SK-N-SH treated with all-trans-retinoic acid at 6 μM for 48 hours (cell line): ENCODE measurements at regions not wholly inside any gene's neighbourhood (a gene's known extent, or its start where the extent isn't known, plus 50 kb on each side); places are given as distances from the start of the nearest gene placed in this dataset.

Source experiments
- BACH2 ChIP-seq: fragments of 250-450 bp; sonication (Bioruptor Pico); IDR thresholded peaks from 2 replicates; pipeline ENCODE4 v1.9.0; 2021; ENCODE audit warnings: mild to moderate bottlenecking, borderline replicate concordance
- ESRRG ChIP-seq: fragments of 250-450 bp; sonication (Bioruptor Pico); IDR thresholded peaks from 2 replicates; pipeline ENCODE4 v1.6.1; 2021; ENCODE audit warnings: mild to moderate bottlenecking
- OSR1 ChIP-seq: fragments of 250-450 bp; sonication (Bioruptor Pico); IDR thresholded peaks from 2 replicates; pipeline ENCODE4 v1.8.0; 2022; ENCODE audit warnings: moderate library complexity, mild to moderate bottlenecking, inconsistent platforms
- PATZ1 ChIP-seq: fragments of 250-450 bp; sonication (Bioruptor Pico); IDR thresholded peaks from 2 replicates; pipeline ENCODE4 v1.8.0; 2020; ENCODE audit warnings: mild to moderate bottlenecking, moderate library complexity, borderline replicate concordance
- PPARA ChIP-seq: fragments of 250-450 bp; sonication (Bioruptor Pico); IDR thresholded peaks from 2 replicates; pipeline ENCODE4 v1.5.0; 2020; ENCODE audit warnings: mild to moderate bottlenecking, borderline replicate concordance
- RARB ChIP-seq: fragments of 250-450 bp; sonication (Bioruptor Pico); IDR thresholded peaks from 2 replicates; pipeline ENCODE4 v1.8.0; 2021; ENCODE audit warnings: mild to moderate bottlenecking, moderate library complexity
- TCF4 ChIP-seq: fragments of 250-450 bp; sonication (Bioruptor Pico); IDR thresholded peaks from 2 replicates; pipeline ENCODE4 v1.8.0; 2021; ENCODE audit warnings: mild to moderate bottlenecking, moderate library complexity, borderline replicate concordance
- TOX ChIP-seq: fragments of 250-450 bp; sonication (Bioruptor Pico); IDR thresholded peaks from 2 replicates; pipeline ENCODE4 v1.8.0; 2021; ENCODE audit warnings: mild to moderate bottlenecking, moderate library complexity, borderline replicate concordance
- ZC3H10 ChIP-seq: fragments of 250-450 bp; sonication (Bioruptor Pico); IDR thresholded peaks from 2 replicates; pipeline ENCODE4 v1.5.1; 2021; ENCODE audit warnings: mild to moderate bottlenecking, moderate library complexity
- ZFP30 ChIP-seq: fragments of 450-650 bp; formaldehyde crosslinking; IDR thresholded peaks from 2 replicates; pipeline ENCODE4 v1.5.0; 2022; ENCODE audit warnings: mild to moderate bottlenecking, moderate library complexity
- ZNF565 ChIP-seq: fragments of 450-650 bp; formaldehyde crosslinking; conservative IDR thresholded peaks from 2 replicates; pipeline ENCODE4 v1.5.0; 2020; ENCODE audit warnings: low read depth, mild to moderate bottlenecking, moderate library complexity
- ZNF70 ChIP-seq: fragments of 450-650 bp; formaldehyde crosslinking; IDR thresholded peaks from 2 replicates; pipeline ENCODE4 v1.5.0; 2020; ENCODE audit warnings: mild to moderate bottlenecking, moderate library complexity

GRCh38 chr6:166068768-166069167 lies 98.9 kb downstream of the TBXT start:
- TF ChIP-seq RARB (CRISPR knock-in tag) (no peak), ESRRG (CRISPR knock-in tag) (no peak), PATZ1 (no peak), ZNF70 (CRISPR knock-in tag) (no peak), ZFP30 (CRISPR knock-in tag) (no peak), BACH2 (no peak), ZC3H10 (CRISPR knock-in tag) (no peak), PPARA (CRISPR knock-in tag) (no peak), OSR1 (CRISPR knock-in tag) (no peak), ZNF565 (no peak), TCF4 (CRISPR knock-in tag) (no peak), TOX (no peak)
